ENCODE measurements at regions not wholly inside any gene's neighbourhood (a gene's known extent, or its start where the extent isn't known, plus 50 kb on each side); places are given as distances from the start of the nearest gene placed in this dataset.
A peak's percentile ranks its signal among the peaks of the same experiment; 100 is the strongest.

- Histone ChIP-seq H3K4me1 (no peaks in the 10 kb centered on the region), H3K4me3 (no peak overlapping the region), H3K27me3 (no peaks in the 10 kb centered on the region), H3K36me3 (ENCODE audit: low read depth, missing control alignments) (no peaks in the 10 kb centered on the region), H3K27ac (no peak overlapping the region), H3K9me3 (no peaks in the 10 kb centered on the region)
- TF ChIP-seq POLR2A (IDR thresholded peaks at IDR 0.05) = no peak
- TF ChIP-seq, protein P1, sequence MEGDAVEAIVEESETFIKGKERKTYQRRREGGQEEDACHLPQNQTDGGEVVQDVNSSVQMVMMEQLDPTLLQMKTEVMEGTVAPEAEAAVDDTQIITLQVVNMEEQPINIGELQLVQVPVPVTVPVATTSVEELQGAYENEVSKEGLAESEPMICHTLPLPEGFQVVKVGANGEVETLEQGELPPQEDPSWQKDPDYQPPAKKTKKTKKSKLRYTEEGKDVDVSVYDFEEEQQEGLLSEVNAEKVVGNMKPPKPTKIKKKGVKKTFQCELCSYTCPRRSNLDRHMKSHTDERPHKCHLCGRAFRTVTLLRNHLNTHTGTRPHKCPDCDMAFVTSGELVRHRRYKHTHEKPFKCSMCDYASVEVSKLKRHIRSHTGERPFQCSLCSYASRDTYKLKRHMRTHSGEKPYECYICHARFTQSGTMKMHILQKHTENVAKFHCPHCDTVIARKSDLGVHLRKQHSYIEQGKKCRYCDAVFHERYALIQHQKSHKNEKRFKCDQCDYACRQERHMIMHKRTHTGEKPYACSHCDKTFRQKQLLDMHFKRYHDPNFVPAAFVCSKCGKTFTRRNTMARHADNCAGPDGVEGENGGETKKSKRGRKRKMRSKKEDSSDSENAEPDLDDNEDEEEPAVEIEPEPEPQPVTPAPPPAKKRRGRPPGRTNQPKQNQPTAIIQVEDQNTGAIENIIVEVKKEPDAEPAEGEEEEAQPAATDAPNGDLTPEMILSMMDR (IDR thresholded peaks at IDR 0.05) = no peak
- no peak for DNase-seq
- intact Hi-C loops (cut with DNase I; ENCODE audit: low total_unique reads) = no loop called here
Measured at GRCh38 chr2:83725735-83726134, 733.3 kb downstream of the SUCLG1 start.

- TF ChIP-seq POLR2A (IDR thresholded peaks at IDR 0.05) = no peak
- TF ChIP-seq, protein P1 (IDR thresholded peaks at IDR 0.05) = no peak
- no peak for DNase-seq
- 81 to 88% methylated on average over 1 of the region's 1 CpG for WGBS, 2 donors
- H3K27ac ChIP-seq = no peak overlapping the region
- no peaks in the 10 kb centered on the region for H3K27me3 ChIP-seq
- no peak overlapping the region for H3K4me3 ChIP-seq
- no peaks in the 10 kb centered on the region for H3K4me1 ChIP-seq
- H3K36me3 ChIP-seq (ENCODE audit: low read depth, missing control alignments) = no peaks in the 10 kb centered on the region
- intact Hi-C loops (cut with DNase I; ENCODE audit: low total_unique reads) = no loop called here
- no peaks in the 10 kb centered on the region for H3K9me3 ChIP-seq
Measured at GRCh38 chr2:83705146-83705545, 753.9 kb downstream of the SUCLG1 start.

GRCh38 chr2:83703598-83703997, 755.5 kb downstream of the SUCLG1 start:
- no peaks in the 10 kb centered on the region for H3K27me3 ChIP-seq
- H3K4me1 ChIP-seq = no peaks in the 10 kb centered on the region
- DNase-seq = no peak
- no peak overlapping the region for H3K27ac ChIP-seq
- TF ChIP-seq, protein P1 (IDR thresholded peaks at IDR 0.05) = no peak
- no peak for TF ChIP-seq POLR2A (IDR thresholded peaks at IDR 0.05)
- H3K36me3 ChIP-seq (ENCODE audit: low read depth, missing control alignments) = no peaks in the 10 kb centered on the region
- WGBS, 2 donors = 81 to 88% methylated on average over 1 of the region's 1 CpG
- no peak overlapping the region for H3K4me3 ChIP-seq
- intact Hi-C loops (cut with DNase I; ENCODE audit: low total_unique reads) = no loop called here
- H3K9me3 ChIP-seq = no peaks in the 10 kb centered on the region

- H3K27ac ChIP-seq = peak overlapping the region in 1 of 2 donors; percentile 18
- intact Hi-C loops (cut with DNase I; ENCODE audit: low total_unique reads) = no loop called here
- no peaks in the 10 kb centered on the region for H3K27me3 ChIP-seq
- peaks cover 9% of the 10 kb centered on the region for H3K4me1 ChIP-seq
- no peaks in the 10 kb centered on the region for H3K9me3 ChIP-seq
- H3K4me3 ChIP-seq = no peak overlapping the region
- TF ChIP-seq, protein P1 (IDR thresholded peaks at IDR 0.05) = no peak
- no peak for TF ChIP-seq POLR2A (IDR thresholded peaks at IDR 0.05)
- 41 to 51% methylated on average over 4 of the region's 4 CpGs for whole genome bisulfite sequencing, 2 donors
- H3K36me3 ChIP-seq (ENCODE audit: low read depth, missing control alignments) = no peaks in the 10 kb centered on the region
- peak; percentile 21 for DNase-seq
Measured at GRCh38 chr2:83696838-83697237, 762.2 kb downstream of the SUCLG1 start.

- Histone ChIP-seq H3K4me1 (peaks cover 9% of the 10 kb centered on the region), H3K27me3 (no peaks in the 10 kb centered on the region), H3K36me3 (ENCODE audit: low read depth, missing control alignments) (no peaks in the 10 kb centered on the region), H3K9me3 (no peaks in the 10 kb centered on the region), H3K27ac (no peak overlapping the region), H3K4me3 (peak overlapping the region; percentile 6 to 22)
- peak; percentile 15 for DNase-seq
- 65 to 86% methylated on average over 7 of the region's 7 CpGs for WGBS, 2 donors
- intact Hi-C loops (cut with DNase I; ENCODE audit: low total_unique reads) = no loop called here
- no peak for TF ChIP-seq POLR2A (IDR thresholded peaks at IDR 0.05)
- TF ChIP-seq, protein P1 (IDR thresholded peaks at IDR 0.05) = no peak
Measured at GRCh38 chr2:83695530-83695929, 763.5 kb downstream of the SUCLG1 start.

Measured in testis (tissue), 2 donors.